Esophagus squamous epithelium (tissue), 5 donors: ENCODE measurements at regions not wholly inside any gene's neighbourhood (a gene's known extent, or its start where the extent isn't known, plus 50 kb on each side); places are given as distances from the start of the nearest gene placed in this dataset.

Experiments
- DNase-seq: peaks from one replicate; lab custom pipeline; 2025; lab: John Stamatoyannopoulos, UW
- H3K27ac ChIP-seq, 4 donors: fragments of 200-600 bp; sonication (generic); one replicate each; pipeline ENCODE4 v1.5.1; 2016 to 2019; ENCODE audit warnings: mild to moderate bottlenecking in 1 of 4
- H3K27me3 ChIP-seq, 4 donors: fragments of 200-600 bp; sonication (generic); 1 replicate in 3 of 4; 2 replicates in 1 of 4; pipeline versions ENCODE4 v1.5.1 to v1.6.0; 2017 to 2021; ENCODE audit warnings: antibody characterized with exemption in 1 of 4
- H3K36me3 ChIP-seq, 3 donors: fragments of 200-600 bp; sonication (generic); one replicate each; pipeline ENCODE4 v1.5.1; 2016 to 2019
- H3K4me1 ChIP-seq, 3 donors: fragments of 200-600 bp; sonication (generic); one replicate each; pipeline ENCODE4 v1.5.1; 2017 to 2019
- H3K4me3 ChIP-seq, 4 donors: fragments of 200-600 bp; sonication (generic); 1 replicate in 3 of 4; 2 replicates in 1 of 4; pipeline ENCODE4 v1.5.1; 2016 to 2019; ENCODE audit warnings: mild to moderate bottlenecking in 2 of 4, moderate library complexity in 1 of 4
- H3K9me3 ChIP-seq, 3 donors: fragments of 200-600 bp; sonication (generic); one replicate each; pipeline ENCODE4 v1.5.1; 2016 to 2019
- POLR2A ChIP-seq, 4 donors: fragments of 450-650 bp; IDR thresholded peaks; one replicate each; pipeline ENCODE4 v1.6.1; 2017; ENCODE audit warnings: antibody characterized with exemption in 4 of 4, mild to moderate bottlenecking in 4 of 4, moderate library complexity in 3 of 4
- WGBS, 2 donors: methylation state at CpG; one replicate each; pipeline ENCODE4 v1.1.5; 2018; 5-methylcytosine and 5-hydroxymethylcytosine counted together
- intact Hi-C: fragments of 100-400 bp; cut with DNase I; formaldehyde crosslinking; loops from one replicate; pipeline ENCODE4 v1.15.0; 2022
- TF ChIP-seq, protein P1 (sequence below), 6 experiments: fragments of 450-650 bp in 4 of 6; fragments of 200-600 bp in 2 of 6; sonication (generic) in 2 of 6; IDR thresholded peaks; one replicate each; pipeline ENCODE4 v1.5.1; 2016 to 2019; ENCODE audit warnings: antibody characterized with exemption in 6 of 6, mild to moderate bottlenecking in 4 of 6, moderate library complexity in 4 of 6
- donor health status: DM: yes; HTN: yes; CAD: no.

DNA sequence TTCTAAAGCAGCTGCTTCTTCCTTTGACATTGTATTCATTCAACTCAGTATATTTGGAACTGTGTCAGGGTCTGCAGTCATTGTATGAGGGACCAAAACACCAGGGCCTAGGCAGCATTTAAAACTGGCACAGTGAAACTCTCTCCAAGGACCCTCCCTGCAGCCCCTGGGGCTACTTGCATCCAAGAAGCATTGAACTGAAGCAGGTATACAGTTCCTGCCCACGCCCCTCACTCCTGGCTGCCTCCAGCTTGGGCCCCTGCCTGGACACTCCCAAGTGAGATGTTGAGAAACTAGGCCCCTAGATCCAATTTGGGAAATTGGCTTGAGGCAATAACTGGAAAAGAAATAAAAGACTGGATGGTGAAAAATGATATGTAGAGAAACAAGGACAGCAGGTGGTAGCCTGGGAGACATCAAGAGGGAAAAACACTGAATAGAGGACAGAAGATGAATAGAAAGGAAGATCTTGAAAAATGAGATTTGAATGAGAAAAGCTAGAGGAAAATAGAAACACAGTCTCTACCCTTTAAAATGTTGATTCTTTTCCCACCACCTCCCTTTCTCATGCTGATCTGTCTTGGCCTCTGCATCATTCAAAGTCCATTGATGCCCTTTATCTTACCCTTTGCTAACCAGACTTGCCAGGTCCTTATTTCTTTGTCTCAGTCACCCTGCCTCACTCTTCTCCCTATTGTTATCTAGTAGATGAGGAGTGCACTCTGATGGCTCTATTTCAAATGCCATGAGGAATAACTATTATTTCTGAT, 368.8 kb upstream of the CDH8 start:
- H3K36me3 ChIP-seq: no peaks in the 10 kb centered on the region
- DNase-seq: no peak
- no peaks in the 10 kb centered on the region for H3K27me3 ChIP-seq
- no peak overlapping the region for H3K4me3 ChIP-seq
- TF ChIP-seq, protein P1, sequence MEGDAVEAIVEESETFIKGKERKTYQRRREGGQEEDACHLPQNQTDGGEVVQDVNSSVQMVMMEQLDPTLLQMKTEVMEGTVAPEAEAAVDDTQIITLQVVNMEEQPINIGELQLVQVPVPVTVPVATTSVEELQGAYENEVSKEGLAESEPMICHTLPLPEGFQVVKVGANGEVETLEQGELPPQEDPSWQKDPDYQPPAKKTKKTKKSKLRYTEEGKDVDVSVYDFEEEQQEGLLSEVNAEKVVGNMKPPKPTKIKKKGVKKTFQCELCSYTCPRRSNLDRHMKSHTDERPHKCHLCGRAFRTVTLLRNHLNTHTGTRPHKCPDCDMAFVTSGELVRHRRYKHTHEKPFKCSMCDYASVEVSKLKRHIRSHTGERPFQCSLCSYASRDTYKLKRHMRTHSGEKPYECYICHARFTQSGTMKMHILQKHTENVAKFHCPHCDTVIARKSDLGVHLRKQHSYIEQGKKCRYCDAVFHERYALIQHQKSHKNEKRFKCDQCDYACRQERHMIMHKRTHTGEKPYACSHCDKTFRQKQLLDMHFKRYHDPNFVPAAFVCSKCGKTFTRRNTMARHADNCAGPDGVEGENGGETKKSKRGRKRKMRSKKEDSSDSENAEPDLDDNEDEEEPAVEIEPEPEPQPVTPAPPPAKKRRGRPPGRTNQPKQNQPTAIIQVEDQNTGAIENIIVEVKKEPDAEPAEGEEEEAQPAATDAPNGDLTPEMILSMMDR (IDR thresholded peaks at IDR 0.05): no peak
- TF ChIP-seq POLR2A (IDR thresholded peaks at IDR 0.05): no peak
- 11 to 13% methylated on average over 1 of the region's 1 CpG for WGBS, 2 donors
- no peaks in the 10 kb centered on the region for H3K9me3 ChIP-seq
- H3K27ac ChIP-seq: no peak overlapping the region
- no peaks in the 10 kb centered on the region for H3K4me1 ChIP-seq
- intact Hi-C loops: no loop called here

DNA sequence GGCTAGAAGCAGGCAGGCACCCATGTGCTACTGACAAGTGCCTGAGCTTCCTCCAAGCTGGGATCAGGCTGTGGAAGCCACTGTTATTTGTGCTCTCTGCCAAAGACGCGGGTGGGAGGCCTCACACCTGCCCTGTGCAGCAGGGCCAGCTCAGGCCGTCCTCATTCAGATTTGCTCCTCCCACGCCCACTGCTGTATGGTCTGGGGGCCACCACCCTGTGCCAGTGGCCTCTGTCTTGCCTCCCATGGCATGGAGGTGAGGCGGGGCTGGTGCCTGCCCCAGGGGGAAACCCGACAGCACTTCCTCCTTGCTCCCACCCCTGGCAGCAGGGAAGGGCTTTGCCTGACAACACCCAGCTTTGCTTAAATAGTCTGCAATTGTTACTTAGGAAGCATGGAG, 356.5 kb upstream of the CDH8 start:
- Histone ChIP-seq H3K4me1 (no peaks in the 10 kb centered on the region), H3K4me3 (no peak overlapping the region), H3K27me3 (no peaks in the 10 kb centered on the region), H3K27ac (no peak overlapping the region), H3K36me3 (no peaks in the 10 kb centered on the region), H3K9me3 (peaks cover 0 to 12% (median 0%) of the 10 kb centered on the region in 3 donors)
- TF ChIP-seq, protein P1 (IDR thresholded peaks at IDR 0.05): no peak
- no peak for TF ChIP-seq POLR2A (IDR thresholded peaks at IDR 0.05)
- WGBS, 2 donors: 70 to 73% methylated on average over 2 to 6 of the region's 6 CpGs
- no peak for DNase-seq
- intact Hi-C loops: no loop called here

DNA sequence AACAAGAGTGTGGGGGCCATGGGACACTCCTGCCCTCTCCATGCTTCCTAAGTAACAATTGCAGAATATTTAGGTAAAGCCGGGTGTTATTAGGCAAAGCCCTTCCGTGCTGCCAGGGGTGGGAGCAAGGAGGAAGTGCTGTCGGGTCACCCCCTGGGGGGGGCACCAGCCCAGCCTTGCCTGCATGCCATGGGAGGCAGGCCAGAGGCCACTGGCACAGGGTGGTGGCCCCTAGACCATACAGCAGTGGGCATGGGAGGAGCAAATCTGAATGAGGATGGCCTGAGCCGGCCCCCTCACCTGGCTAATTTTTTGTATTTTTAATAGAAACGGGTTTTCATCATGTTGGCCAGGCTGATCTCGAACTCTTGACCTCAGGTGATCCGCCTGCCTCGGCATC, 355.7 kb upstream of the CDH8 start:
- DNase-seq: no peak
- Histone ChIP-seq H3K9me3 (peaks cover 0 to 12% (median 0%) of the 10 kb centered on the region in 3 donors), H3K27me3 (no peaks in the 10 kb centered on the region), H3K27ac (no peak overlapping the region), H3K36me3 (no peaks in the 10 kb centered on the region), H3K4me1 (no peaks in the 10 kb centered on the region), H3K4me3 (no peak overlapping the region)
- TF ChIP-seq, protein P1 (IDR thresholded peaks at IDR 0.05): no peak
- TF ChIP-seq POLR2A (IDR thresholded peaks at IDR 0.05): no peak
- intact Hi-C loops: no loop called here
- WGBS, 2 donors: 84 to 95% methylated on average over 4 to 8 of the region's 8 CpGs

DNA sequence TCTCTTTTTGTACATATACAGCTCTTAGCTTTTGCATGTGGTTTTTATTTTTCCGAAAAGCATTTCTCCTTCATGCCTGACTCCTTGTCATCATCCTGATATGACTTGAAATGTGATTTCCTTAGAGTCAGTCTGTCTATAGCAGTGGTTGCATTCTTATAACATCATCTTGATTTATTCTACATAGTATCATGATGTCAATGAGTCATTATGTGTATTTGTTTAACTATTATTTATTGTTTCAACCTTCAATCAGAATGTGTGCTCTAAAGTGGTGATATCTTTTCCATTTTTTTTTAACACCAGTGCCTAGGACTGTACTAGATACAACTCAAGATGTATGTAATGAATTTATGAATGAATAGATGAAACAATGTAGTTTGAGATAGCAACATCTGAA, 354.9 kb upstream of the CDH8 start:
- WGBS, 2 donors: 79 to 84% methylated on average over 1 of the region's 1 CpG
- no peaks in the 10 kb centered on the region for H3K27me3 ChIP-seq
- no peak overlapping the region for H3K27ac ChIP-seq
- no peak for DNase-seq
- TF ChIP-seq POLR2A (IDR thresholded peaks at IDR 0.05): no peak
- TF ChIP-seq, protein P1 (IDR thresholded peaks at IDR 0.05): no peak
- H3K36me3 ChIP-seq: no peaks in the 10 kb centered on the region
- H3K4me3 ChIP-seq: no peak overlapping the region
- peaks cover 0 to 12% (median 0%) of the 10 kb centered on the region in 3 donors for H3K9me3 ChIP-seq
- intact Hi-C loops: no loop called here
- H3K4me1 ChIP-seq: no peaks in the 10 kb centered on the region

DNA sequence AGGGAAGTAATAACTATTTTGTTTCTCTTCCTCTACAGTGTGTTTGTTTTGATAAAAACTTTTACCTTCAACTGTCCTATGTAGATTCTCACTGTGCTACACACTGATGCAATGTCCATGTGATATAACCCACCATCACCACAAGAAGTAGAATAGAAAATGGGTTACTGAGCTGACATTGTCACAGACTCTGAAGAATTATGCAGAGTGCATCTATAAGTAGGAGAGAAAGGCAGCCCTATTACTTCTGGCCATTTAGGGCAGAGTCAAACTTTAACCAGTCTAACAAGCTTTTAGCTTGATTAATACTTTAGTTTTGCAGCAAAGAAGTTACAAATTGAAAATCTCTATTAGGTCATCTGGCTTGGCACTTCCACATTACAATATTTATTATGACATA, 354.0 kb upstream of the CDH8 start:
- H3K4me3 ChIP-seq: no peak overlapping the region
- H3K27ac ChIP-seq: no peak overlapping the region
- no peak for DNase-seq

More for the DNA sequence above, 354.0 kb upstream of the CDH8 start:
- no peaks in the 10 kb centered on the region for H3K27me3 ChIP-seq
- H3K36me3 ChIP-seq: no peaks in the 10 kb centered on the region
- intact Hi-C loops: no loop called here
- no peaks in the 10 kb centered on the region for H3K4me1 ChIP-seq
- H3K9me3 ChIP-seq: peaks cover 0 to 12% (median 0%) of the 10 kb centered on the region in 3 donors
- TF ChIP-seq, protein P1 (IDR thresholded peaks at IDR 0.05): no peak
- no peak for TF ChIP-seq POLR2A (IDR thresholded peaks at IDR 0.05)
